DOHH2 (cell line): ENCODE measurements at regions not wholly inside any gene's neighbourhood (a gene's known extent, or its start where the extent isn't known, plus 50 kb on each side); places are given as distances from the start of the nearest gene placed in this dataset.

Experiments
- CTCF ChIP-seq: fragments of 200-600 bp; sonication (generic); IDR thresholded peaks from one replicate; pipeline ENCODE4 v1.5.1; 2014; ENCODE audit warnings: antibody characterized with exemption, mild to moderate bottlenecking, low read depth, low read length; ENCODE audit not compliant: poor library complexity, severe bottlenecking
- EZH2phosphoT487 ChIP-seq: fragments of 200-600 bp; sonication (generic); IDR thresholded peaks from 2 replicates; pipeline ENCODE4 v1.6.1; 2017; ENCODE audit warnings: borderline replicate concordance, mild to moderate bottlenecking, antibody characterized with exemption, low read length, moderate library complexity, mixed read lengths

GRCh38 chr6:151676460-151676945 lies 131.0 kb upstream of the ESR1 start:
- TF ChIP-seq CTCF (no peak), EZH2phosphoT487 (no peak)
